NCI-H2171 (cell line): ENCODE measurements at regions not wholly inside any gene's neighbourhood (a gene's known extent, or its start where the extent isn't known, plus 50 kb on each side); places are given as distances from the start of the nearest gene placed in this dataset.
"Not testable (repeated sequence)": the region's sequence is repeated elsewhere in the genome, so short reads cannot be mapped to it uniquely, and the experiment has no call there.

Experiments
- DNase-seq: peaks from one replicate; lab custom pipeline; 2025; lab: John Stamatoyannopoulos, UW

GRCh38 chr16:29160171-29160570 lies 175.3 kb downstream of the LAT start:
- DNase-seq: not testable (repeated sequence)

GRCh38 chr16:29159603-29160002 lies 174.8 kb downstream of the LAT start:
- not testable (repeated sequence) for DNase-seq

- DNase-seq: no peak
Measured at GRCh38 chr16:29158785-29159184, 173.9 kb downstream of the LAT start.

- not testable (repeated sequence) for DNase-seq
Measured at GRCh38 chr16:29158031-29158784, 173.4 kb downstream of the LAT start.

GRCh38 chr16:29157051-29157923 lies 172.4 kb downstream of the LAT start:
- DNase-seq: not testable (repeated sequence)

GRCh38 chr16:29156511-29156910 lies 171.7 kb downstream of the LAT start:
- DNase-seq: no peak

GRCh38 chr16:29155866-29156200 lies 171.0 kb downstream of the LAT start:
- DNase-seq: not testable (repeated sequence)

- DNase-seq: not testable (repeated sequence)
Measured at GRCh38 chr16:29155131-29155865, 170.4 kb downstream of the LAT start.

GRCh38 chr16:29154676-29155121 lies 169.8 kb downstream of the LAT start:
- no peak for DNase-seq

- DNase-seq: no peak
Measured at GRCh38 chr16:29154088-29154487, 169.2 kb downstream of the LAT start.

GRCh38 chr16:29153307-29153706 lies 168.5 kb downstream of the LAT start:
- DNase-seq: not testable (repeated sequence)

- DNase-seq: not testable (repeated sequence)
Measured at GRCh38 chr16:29152544-29153031, 167.7 kb downstream of the LAT start.

- no peak for DNase-seq
Measured at GRCh38 chr16:29151317-29151716, 166.5 kb downstream of the LAT start.

GRCh38 chr16:29149912-29150311 lies 165.1 kb downstream of the LAT start:
- not testable (repeated sequence) for DNase-seq

- no peak for DNase-seq
Measured at GRCh38 chr16:29148867-29149272, 164.0 kb downstream of the LAT start.

- DNase-seq: no peak
Measured at GRCh38 chr16:29148131-29148691, 163.4 kb downstream of the LAT start.

- DNase-seq: not testable (repeated sequence)
Measured at GRCh38 chr16:29147710-29148109, 162.9 kb downstream of the LAT start.

GRCh38 chr16:29146808-29147643 lies 162.2 kb downstream of the LAT start:
- DNase-seq: not testable (repeated sequence)

GRCh38 chr16:29146266-29146665 lies 161.4 kb downstream of the LAT start:
- no peak for DNase-seq

GRCh38 chr16:29145486-29146225 lies 160.8 kb downstream of the LAT start:
- not testable (repeated sequence) for DNase-seq
